ENCODE measurements at regions not wholly inside any gene's neighbourhood (a gene's known extent, or its start where the extent isn't known, plus 50 kb on each side); places are given as distances from the start of the nearest gene placed in this dataset.

DNA sequence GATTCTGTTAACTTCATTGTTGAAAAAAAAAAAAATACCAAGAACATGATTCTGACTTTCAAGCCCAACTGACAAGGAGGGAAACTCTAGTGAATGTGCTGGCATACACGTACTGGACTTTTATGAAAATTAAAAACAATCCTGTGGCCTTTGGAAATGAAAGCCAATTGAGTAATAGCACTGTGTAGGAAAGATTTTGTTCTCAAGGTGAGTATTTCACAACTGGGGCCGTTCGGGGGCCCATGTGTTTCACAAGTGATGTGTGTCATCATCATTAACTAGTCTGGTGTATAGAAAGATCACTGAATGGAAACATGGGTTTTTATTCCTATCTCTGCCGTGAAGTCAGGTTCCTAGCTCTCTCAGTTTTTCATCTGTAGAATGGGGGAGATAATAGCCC is 605.0 kb upstream of the CLINT1 start:
- TF ChIP-seq, protein P1, sequence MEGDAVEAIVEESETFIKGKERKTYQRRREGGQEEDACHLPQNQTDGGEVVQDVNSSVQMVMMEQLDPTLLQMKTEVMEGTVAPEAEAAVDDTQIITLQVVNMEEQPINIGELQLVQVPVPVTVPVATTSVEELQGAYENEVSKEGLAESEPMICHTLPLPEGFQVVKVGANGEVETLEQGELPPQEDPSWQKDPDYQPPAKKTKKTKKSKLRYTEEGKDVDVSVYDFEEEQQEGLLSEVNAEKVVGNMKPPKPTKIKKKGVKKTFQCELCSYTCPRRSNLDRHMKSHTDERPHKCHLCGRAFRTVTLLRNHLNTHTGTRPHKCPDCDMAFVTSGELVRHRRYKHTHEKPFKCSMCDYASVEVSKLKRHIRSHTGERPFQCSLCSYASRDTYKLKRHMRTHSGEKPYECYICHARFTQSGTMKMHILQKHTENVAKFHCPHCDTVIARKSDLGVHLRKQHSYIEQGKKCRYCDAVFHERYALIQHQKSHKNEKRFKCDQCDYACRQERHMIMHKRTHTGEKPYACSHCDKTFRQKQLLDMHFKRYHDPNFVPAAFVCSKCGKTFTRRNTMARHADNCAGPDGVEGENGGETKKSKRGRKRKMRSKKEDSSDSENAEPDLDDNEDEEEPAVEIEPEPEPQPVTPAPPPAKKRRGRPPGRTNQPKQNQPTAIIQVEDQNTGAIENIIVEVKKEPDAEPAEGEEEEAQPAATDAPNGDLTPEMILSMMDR (IDR thresholded peaks at IDR 0.05): no peak
- no peak for TF ChIP-seq POLR2A (IDR thresholded peaks at IDR 0.05)
